Thyroid gland (tissue), 4 donors: ENCODE measurements at regions not wholly inside any gene's neighbourhood (a gene's known extent, or its start where the extent isn't known, plus 50 kb on each side); places are given as distances from the start of the nearest gene placed in this dataset.

Experiments used
- POLR2A ChIP-seq, 2 donors: fragments of 450-650 bp; IDR thresholded peaks; one replicate each; pipeline ENCODE4 v1.6.1; 2017; ENCODE audit warnings: antibody characterized with exemption in 2 of 2, mild to moderate bottlenecking in 2 of 2, moderate library complexity in 1 of 2
- TF ChIP-seq, protein P1 (sequence below), 6 experiments: fragments of 200-600 bp in 3 of 6; fragments of 450-650 bp in 3 of 6; sonication (generic) in 3 of 6; IDR thresholded peaks; one replicate each; pipeline ENCODE4 v1.5.1; 2016 to 2019; ENCODE audit warnings: antibody characterized with exemption in 6 of 6, mild to moderate bottlenecking in 2 of 6, inconsistent platforms in 1 of 6, moderate library complexity in 1 of 6

DNA sequence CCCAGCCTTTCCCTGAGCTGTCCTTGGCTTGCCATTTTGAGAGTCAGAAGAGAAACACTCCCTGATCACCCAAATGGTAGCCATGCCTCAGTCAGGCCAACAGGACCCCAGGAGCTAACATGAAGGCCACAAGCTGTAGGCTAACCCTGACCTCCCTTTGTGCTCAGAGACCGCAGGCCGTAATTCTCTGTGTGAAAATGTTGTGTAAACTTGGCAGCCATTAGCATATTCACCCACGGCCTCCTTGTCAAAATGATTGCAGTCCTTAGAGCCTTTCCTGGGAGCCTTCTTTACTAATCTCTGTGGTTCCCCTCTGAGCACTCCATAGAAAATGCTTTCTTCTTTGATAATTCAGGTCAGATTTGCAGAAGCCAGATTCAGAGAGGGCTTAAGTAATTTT, 418.9 kb downstream of the COG6 start:
- TF ChIP-seq, protein P1, sequence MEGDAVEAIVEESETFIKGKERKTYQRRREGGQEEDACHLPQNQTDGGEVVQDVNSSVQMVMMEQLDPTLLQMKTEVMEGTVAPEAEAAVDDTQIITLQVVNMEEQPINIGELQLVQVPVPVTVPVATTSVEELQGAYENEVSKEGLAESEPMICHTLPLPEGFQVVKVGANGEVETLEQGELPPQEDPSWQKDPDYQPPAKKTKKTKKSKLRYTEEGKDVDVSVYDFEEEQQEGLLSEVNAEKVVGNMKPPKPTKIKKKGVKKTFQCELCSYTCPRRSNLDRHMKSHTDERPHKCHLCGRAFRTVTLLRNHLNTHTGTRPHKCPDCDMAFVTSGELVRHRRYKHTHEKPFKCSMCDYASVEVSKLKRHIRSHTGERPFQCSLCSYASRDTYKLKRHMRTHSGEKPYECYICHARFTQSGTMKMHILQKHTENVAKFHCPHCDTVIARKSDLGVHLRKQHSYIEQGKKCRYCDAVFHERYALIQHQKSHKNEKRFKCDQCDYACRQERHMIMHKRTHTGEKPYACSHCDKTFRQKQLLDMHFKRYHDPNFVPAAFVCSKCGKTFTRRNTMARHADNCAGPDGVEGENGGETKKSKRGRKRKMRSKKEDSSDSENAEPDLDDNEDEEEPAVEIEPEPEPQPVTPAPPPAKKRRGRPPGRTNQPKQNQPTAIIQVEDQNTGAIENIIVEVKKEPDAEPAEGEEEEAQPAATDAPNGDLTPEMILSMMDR (IDR thresholded peaks at IDR 0.05), result no peak
- no peak for TF ChIP-seq POLR2A (IDR thresholded peaks at IDR 0.05)
